ENCODE measurements at regions not wholly inside any gene's neighbourhood (a gene's known extent, or its start where the extent isn't known, plus 50 kb on each side); places are given as distances from the start of the nearest gene placed in this dataset.
A peak's percentile ranks its signal among the peaks of the same experiment; 100 is the strongest.

- H3K14ac ChIP-seq (ENCODE audit: low read length), result no peak overlapping the region
- H2BK120ac ChIP-seq (ENCODE audit: low read depth, low read length), result peak overlapping the region; percentile 11
- H3K4ac ChIP-seq (ENCODE audit: low read length), result no peak overlapping the region
- WGBS, 2 donors (ENCODE audit: extremely low coverage in 2 of 2, insufficient read length in 2 of 2, insufficient replicate concordance in 1 of 2), result no CpG with 5 or more reads among the region's 6 CpGs
- no peak overlapping the region for H3K9ac ChIP-seq (ENCODE audit: low read depth, low read length, poor library complexity)
- no peak overlapping the region for H3K4me2 ChIP-seq (ENCODE audit: insufficient read depth, low read length, poor library complexity, severe bottlenecking)
- no peak overlapping the region for H4K91ac ChIP-seq (ENCODE audit: low read depth, low read length, poor library complexity)
- H3K79me1 ChIP-seq (ENCODE audit: low read depth, low read length), result no peaks in the 10 kb centered on the region
- H3K4me3 ChIP-seq (ENCODE audit: low read length in 2 of 2), result no peak overlapping the region
- no peak overlapping the region for H2BK15ac ChIP-seq (ENCODE audit: low read length)
- peaks cover 0 to 18% (median 2%) of the 10 kb centered on the region in 3 experiments for H3K27me3 ChIP-seq (ENCODE audit: control insufficient read depth in 3 of 3, insufficient read depth in 3 of 3, low read depth in 1 of 3, low read length in 3 of 3)
- peaks cover 0 to 2% of the 10 kb centered on the region in 2 donors for H3K9me3 ChIP-seq (replicated peaks in 1 of 2; ENCODE audit: control insufficient read depth in 2 of 2, insufficient read depth in 1 of 2, low read depth in 1 of 2, low read length in 2 of 2)
- no peak overlapping the region for H3K27ac ChIP-seq (replicated peaks; ENCODE audit: low read length)
- H3K4me1 ChIP-seq (ENCODE audit: control insufficient read depth in 2 of 2, insufficient read depth in 1 of 2, low read depth in 1 of 2, low read length in 2 of 2), result peaks cover 0 to 23% of the 10 kb centered on the region in 2 donors
- no peak overlapping the region for H2BK5ac ChIP-seq (ENCODE audit: low read length)
- DNase-seq (ENCODE audit: low spot score), result no peak
- H2BK12ac ChIP-seq (ENCODE audit: low read length), result no peak overlapping the region
- no peak overlapping the region for H4K8ac ChIP-seq (ENCODE audit: low read depth, low read length)
- H3K36me3 ChIP-seq (replicated peaks in 1 of 2; ENCODE audit: control insufficient read depth in 2 of 2, insufficient read depth in 2 of 2, low read length in 2 of 2), result no peaks in the 10 kb centered on the region
- H2AFZ ChIP-seq (ENCODE audit: low read length), result peak overlapping the region; percentile 51
- H3K23ac ChIP-seq (ENCODE audit: low read depth, low read length, poor library complexity), result no peak overlapping the region
- H3K18ac ChIP-seq (ENCODE audit: low read length), result peak overlapping the region; percentile 92
- H2AK5ac ChIP-seq (ENCODE audit: low read depth, low read length), result no peak overlapping the region
Observed at GRCh38 chr17:77772899-77773358, 185.6 kb upstream of the TNRC6C start.

DNA sequence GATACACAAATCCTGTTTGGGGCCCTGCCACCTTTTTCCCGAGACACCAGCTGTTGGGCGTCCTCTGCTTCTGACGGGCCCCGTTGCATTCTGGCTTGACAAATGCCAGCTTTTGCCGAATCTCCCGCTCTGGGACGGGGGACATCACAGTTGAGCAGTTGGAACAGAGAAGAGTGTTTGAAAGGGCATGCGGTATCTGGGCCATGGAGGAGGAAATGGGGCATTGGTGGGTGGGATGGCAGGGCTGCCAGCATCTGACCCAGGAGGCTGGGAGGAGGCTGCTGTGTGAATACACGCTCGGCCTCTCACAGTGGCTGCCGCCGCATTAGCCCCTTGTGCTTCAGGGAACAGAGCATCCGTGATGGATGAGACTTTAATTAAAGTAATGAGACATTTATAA, 184.3 kb upstream of the TNRC6C start:
- no peak overlapping the region for H4K91ac ChIP-seq (ENCODE audit: low read depth, low read length, poor library complexity)
- peak overlapping the region; percentile 93 for H2AK5ac ChIP-seq (ENCODE audit: low read depth, low read length)
- H3K4me3 ChIP-seq (ENCODE audit: low read length in 2 of 2), result no peak overlapping the region
- no peak overlapping the region for H3K18ac ChIP-seq (ENCODE audit: low read length)
- H3K4ac ChIP-seq (ENCODE audit: low read length), result no peak overlapping the region
- H3K79me1 ChIP-seq (ENCODE audit: low read depth, low read length), result no peaks in the 10 kb centered on the region
- H2BK120ac ChIP-seq (ENCODE audit: low read depth, low read length), result no peak overlapping the region
- H3K27me3 ChIP-seq (ENCODE audit: control insufficient read depth in 3 of 3, insufficient read depth in 3 of 3, low read depth in 1 of 3, low read length in 3 of 3), result peaks cover 0 to 12% (median 2%) of the 10 kb centered on the region in 3 experiments
- no CpG with 5 or more reads among the region's 13 CpGs for WGBS, 2 donors (ENCODE audit: extremely low coverage in 2 of 2, insufficient read length in 2 of 2, insufficient replicate concordance in 1 of 2)
- H3K36me3 ChIP-seq (replicated peaks in 1 of 2; ENCODE audit: control insufficient read depth in 2 of 2, insufficient read depth in 2 of 2, low read length in 2 of 2), result no peaks in the 10 kb centered on the region
- H2BK15ac ChIP-seq (ENCODE audit: low read length), result no peak overlapping the region
- H3K9me3 ChIP-seq (replicated peaks in 1 of 2; ENCODE audit: control insufficient read depth in 2 of 2, insufficient read depth in 1 of 2, low read depth in 1 of 2, low read length in 2 of 2), result peaks cover 0 to 2% of the 10 kb centered on the region in 2 donors
- H3K9ac ChIP-seq (ENCODE audit: low read depth, low read length, poor library complexity), result no peak overlapping the region
- no peak overlapping the region for H2AFZ ChIP-seq (ENCODE audit: low read length)
- no peak overlapping the region for H3K23ac ChIP-seq (ENCODE audit: low read depth, low read length, poor library complexity)
- H3K27ac ChIP-seq (replicated peaks; ENCODE audit: low read length), result no peak overlapping the region
- no peak overlapping the region for H3K4me2 ChIP-seq (ENCODE audit: insufficient read depth, low read length, poor library complexity, severe bottlenecking)
- peaks cover 0 to 23% of the 10 kb centered on the region in 2 donors for H3K4me1 ChIP-seq (ENCODE audit: control insufficient read depth in 2 of 2, insufficient read depth in 1 of 2, low read depth in 1 of 2, low read length in 2 of 2)
- H2BK12ac ChIP-seq (ENCODE audit: low read length), result no peak overlapping the region
- H3K14ac ChIP-seq (ENCODE audit: low read length), result no peak overlapping the region
- no peak overlapping the region for H2BK5ac ChIP-seq (ENCODE audit: low read length)
- H4K8ac ChIP-seq (ENCODE audit: low read depth, low read length), result no peak overlapping the region
- DNase-seq (ENCODE audit: low spot score), result no peak

GRCh38 chr17:77778636-77779489, 179.6 kb upstream of the TNRC6C start:
- H4K8ac ChIP-seq (ENCODE audit: low read depth, low read length), result no peak overlapping the region
- peak overlapping the region; percentile 88 for H2AK5ac ChIP-seq (ENCODE audit: low read depth, low read length)
- peak overlapping the region; percentile 82 for H2BK120ac ChIP-seq (ENCODE audit: low read depth, low read length)
- H2AFZ ChIP-seq (ENCODE audit: low read length), result no peak overlapping the region
- H4K91ac ChIP-seq (ENCODE audit: low read depth, low read length, poor library complexity), result peak overlapping the region; percentile 69
- H3K4me3 ChIP-seq (ENCODE audit: low read length in 2 of 2), result no peak overlapping the region
- H3K27ac ChIP-seq (replicated peaks; ENCODE audit: low read length), result no peak overlapping the region
- H3K79me1 ChIP-seq (ENCODE audit: low read depth, low read length), result no peaks in the 10 kb centered on the region
- H2BK12ac ChIP-seq (ENCODE audit: low read length), result peak overlapping the region; percentile 89
- H3K14ac ChIP-seq (ENCODE audit: low read length), result peak overlapping the region; percentile 47
- DNase-seq (ENCODE audit: low spot score), result no peak
- H3K4me1 ChIP-seq (ENCODE audit: control insufficient read depth in 2 of 2, insufficient read depth in 1 of 2, low read depth in 1 of 2, low read length in 2 of 2), result peaks cover 0 to 27% of the 10 kb centered on the region in 2 donors
- H3K23ac ChIP-seq (ENCODE audit: low read depth, low read length, poor library complexity), result peak overlapping the region; percentile 14
- peak overlapping the region; percentile 4 for H3K4ac ChIP-seq (ENCODE audit: low read length)
- peak overlapping the region; percentile 37 for H3K9ac ChIP-seq (ENCODE audit: low read depth, low read length, poor library complexity)
- H2BK5ac ChIP-seq (ENCODE audit: low read length), result peak overlapping the region; percentile 60
- H2BK15ac ChIP-seq (ENCODE audit: low read length), result peak overlapping the region; percentile 76
- peaks cover 0 to 2% (median 0%) of the 10 kb centered on the region in 3 experiments for H3K27me3 ChIP-seq (ENCODE audit: control insufficient read depth in 3 of 3, insufficient read depth in 3 of 3, low read depth in 1 of 3, low read length in 3 of 3)
- H3K9me3 ChIP-seq (replicated peaks in 1 of 2; ENCODE audit: control insufficient read depth in 2 of 2, insufficient read depth in 1 of 2, low read depth in 1 of 2, low read length in 2 of 2), result peaks cover 0 to 2% of the 10 kb centered on the region in 2 donors
- no CpG with 5 or more reads among the region's 16 CpGs for WGBS, 2 donors (ENCODE audit: extremely low coverage in 2 of 2, insufficient read length in 2 of 2, insufficient replicate concordance in 1 of 2)
- no peaks in the 10 kb centered on the region for H3K36me3 ChIP-seq (replicated peaks in 1 of 2; ENCODE audit: control insufficient read depth in 2 of 2, insufficient read depth in 2 of 2, low read length in 2 of 2)
- H3K4me2 ChIP-seq (ENCODE audit: insufficient read depth, low read length, poor library complexity, severe bottlenecking), result no peak overlapping the region
- peak overlapping the region; percentile 80 for H3K18ac ChIP-seq (ENCODE audit: low read length)
